ENCODE measurements at regions not wholly inside any gene's neighbourhood (a gene's known extent, or its start where the extent isn't known, plus 50 kb on each side); places are given as distances from the start of the nearest gene placed in this dataset.

- H3K9me3 ChIP-seq (ENCODE audit: control insufficient read depth, low read length): no peaks in the 10 kb centered on the region
- H3K4me1 ChIP-seq (ENCODE audit: control insufficient read depth, insufficient read depth, low read length): peaks cover 4% of the 10 kb centered on the region
- H3K9ac ChIP-seq (ENCODE audit: low read length): no peak overlapping the region
- no peaks in the 10 kb centered on the region for H3K36me3 ChIP-seq (ENCODE audit: control insufficient read depth, insufficient read depth, low read length, severe bottlenecking)
- H3K27me3 ChIP-seq (replicated peaks; ENCODE audit: control insufficient read depth, insufficient read depth, low read length): no peaks in the 10 kb centered on the region
- H3K4me3 ChIP-seq (ENCODE audit: low read length): no peak overlapping the region
- DNase-seq (ENCODE audit: low read depth): no peak
These were observed 185.3 kb downstream of the KCNRG start for GRCh38 chr13:50200569-50200968.

GRCh38 chr13:50200988-50201387, 185.7 kb downstream of the KCNRG start:
- no peak for DNase-seq (ENCODE audit: low read depth)
- no peak overlapping the region for H3K9ac ChIP-seq (ENCODE audit: low read length)
- H3K4me1 ChIP-seq (ENCODE audit: control insufficient read depth, insufficient read depth, low read length): peaks cover 4% of the 10 kb centered on the region
- no peaks in the 10 kb centered on the region for H3K27me3 ChIP-seq (replicated peaks; ENCODE audit: control insufficient read depth, insufficient read depth, low read length)
- H3K9me3 ChIP-seq (ENCODE audit: control insufficient read depth, low read length): no peaks in the 10 kb centered on the region
- no peaks in the 10 kb centered on the region for H3K36me3 ChIP-seq (ENCODE audit: control insufficient read depth, insufficient read depth, low read length, severe bottlenecking)
- H3K4me3 ChIP-seq (ENCODE audit: low read length): no peak overlapping the region

- peaks cover 4% of the 10 kb centered on the region for H3K4me1 ChIP-seq (ENCODE audit: control insufficient read depth, insufficient read depth, low read length)
- H3K9me3 ChIP-seq (ENCODE audit: control insufficient read depth, low read length): no peaks in the 10 kb centered on the region
- H3K4me3 ChIP-seq (ENCODE audit: low read length): no peak overlapping the region
- no peaks in the 10 kb centered on the region for H3K36me3 ChIP-seq (ENCODE audit: control insufficient read depth, insufficient read depth, low read length, severe bottlenecking)
- no peak for DNase-seq (ENCODE audit: low read depth)
- no peaks in the 10 kb centered on the region for H3K27me3 ChIP-seq (replicated peaks; ENCODE audit: control insufficient read depth, insufficient read depth, low read length)
- no peak overlapping the region for H3K9ac ChIP-seq (ENCODE audit: low read length)
These were observed 187.2 kb downstream of the KCNRG start for GRCh38 chr13:50202485-50202884.

GRCh38 chr13:50203256-50203941, 188.2 kb downstream of the KCNRG start:
- no peaks in the 10 kb centered on the region for H3K9me3 ChIP-seq (ENCODE audit: control insufficient read depth, low read length)
- H3K4me1 ChIP-seq (ENCODE audit: control insufficient read depth, insufficient read depth, low read length): peaks cover 8% of the 10 kb centered on the region
- no peak overlapping the region for H3K4me3 ChIP-seq (ENCODE audit: low read length)
- no peak overlapping the region for H3K9ac ChIP-seq (ENCODE audit: low read length)
- no peak for DNase-seq (ENCODE audit: low read depth)
- H3K27me3 ChIP-seq (replicated peaks; ENCODE audit: control insufficient read depth, insufficient read depth, low read length): no peaks in the 10 kb centered on the region
- H3K36me3 ChIP-seq (ENCODE audit: control insufficient read depth, insufficient read depth, low read length, severe bottlenecking): no peaks in the 10 kb centered on the region

- no peaks in the 10 kb centered on the region for H3K36me3 ChIP-seq (ENCODE audit: control insufficient read depth, insufficient read depth, low read length, severe bottlenecking)
- H3K4me3 ChIP-seq (ENCODE audit: low read length): no peak overlapping the region
- H3K9ac ChIP-seq (ENCODE audit: low read length): no peak overlapping the region
- DNase-seq (ENCODE audit: low read depth): no peak
- no peaks in the 10 kb centered on the region for H3K27me3 ChIP-seq (replicated peaks; ENCODE audit: control insufficient read depth, insufficient read depth, low read length)
- no peaks in the 10 kb centered on the region for H3K9me3 ChIP-seq (ENCODE audit: control insufficient read depth, low read length)
- H3K4me1 ChIP-seq (ENCODE audit: control insufficient read depth, insufficient read depth, low read length): peaks cover 22% of the 10 kb centered on the region
These were observed 190.3 kb downstream of the KCNRG start for GRCh38 chr13:50205581-50205980.

GRCh38 chr13:50208826-50209335, 193.6 kb downstream of the KCNRG start:
- H3K4me1 ChIP-seq (ENCODE audit: control insufficient read depth, insufficient read depth, low read length): peaks cover 22% of the 10 kb centered on the region
- H3K4me3 ChIP-seq (ENCODE audit: low read length): peak overlapping the region; percentile 79
- peak; percentile 76 for DNase-seq (ENCODE audit: low read depth)
- H3K9ac ChIP-seq (ENCODE audit: low read length): peak overlapping the region; percentile 84
- H3K9me3 ChIP-seq (ENCODE audit: control insufficient read depth, low read length): peaks cover 8% of the 10 kb centered on the region
- no peaks in the 10 kb centered on the region for H3K27me3 ChIP-seq (replicated peaks; ENCODE audit: control insufficient read depth, insufficient read depth, low read length)
- no peaks in the 10 kb centered on the region for H3K36me3 ChIP-seq (ENCODE audit: control insufficient read depth, insufficient read depth, low read length, severe bottlenecking)

GRCh38 chr13:50209631-50210030, 194.4 kb downstream of the KCNRG start:
- Histone ChIP-seq H3K4me3 (ENCODE audit: low read length) (peak overlapping the region; percentile 79), H3K36me3 (ENCODE audit: control insufficient read depth, insufficient read depth, low read length, severe bottlenecking) (no peaks in the 10 kb centered on the region), H3K4me1 (ENCODE audit: control insufficient read depth, insufficient read depth, low read length) (peaks cover 22% of the 10 kb centered on the region), H3K9me3 (ENCODE audit: control insufficient read depth, low read length) (peaks cover 8% of the 10 kb centered on the region), H3K9ac (ENCODE audit: low read length) (peak overlapping the region; percentile 84), H3K27me3 (replicated peaks; ENCODE audit: control insufficient read depth, insufficient read depth, low read length) (no peaks in the 10 kb centered on the region)
- no peak for DNase-seq (ENCODE audit: low read depth)

- Histone ChIP-seq H3K4me3 (ENCODE audit: low read length) (no peak overlapping the region), H3K9me3 (ENCODE audit: control insufficient read depth, low read length) (peaks cover 18% of the 10 kb centered on the region)
These were observed 198.3 kb downstream of the KCNRG start for GRCh38 chr13:50213526-50213925.

GRCh38 chr13:50214514-50214913, 199.3 kb downstream of the KCNRG start:
- no peaks in the 10 kb centered on the region for H3K27me3 ChIP-seq (replicated peaks; ENCODE audit: control insufficient read depth, insufficient read depth, low read length)
- H3K9ac ChIP-seq (ENCODE audit: low read length): no peak overlapping the region
- H3K36me3 ChIP-seq (ENCODE audit: control insufficient read depth, insufficient read depth, low read length, severe bottlenecking): no peaks in the 10 kb centered on the region
- no peak overlapping the region for H3K4me3 ChIP-seq (ENCODE audit: low read length)
- peaks cover 5% of the 10 kb centered on the region for H3K4me1 ChIP-seq (ENCODE audit: control insufficient read depth, insufficient read depth, low read length)
- peaks cover 18% of the 10 kb centered on the region for H3K9me3 ChIP-seq (ENCODE audit: control insufficient read depth, low read length)
- no peak for DNase-seq (ENCODE audit: low read depth)

More at GRCh38 chr13:50213526-50213925, 198.3 kb downstream of the KCNRG start:
- H3K27me3 ChIP-seq (replicated peaks; ENCODE audit: control insufficient read depth, insufficient read depth, low read length): no peaks in the 10 kb centered on the region
- H3K9ac ChIP-seq (ENCODE audit: low read length): no peak overlapping the region
- H3K36me3 ChIP-seq (ENCODE audit: control insufficient read depth, insufficient read depth, low read length, severe bottlenecking): no peaks in the 10 kb centered on the region
- DNase-seq (ENCODE audit: low read depth): no peak
- H3K4me1 ChIP-seq (ENCODE audit: control insufficient read depth, insufficient read depth, low read length): peaks cover 14% of the 10 kb centered on the region

- Histone ChIP-seq H3K4me1 (ENCODE audit: control insufficient read depth, insufficient read depth, low read length) (no peaks in the 10 kb centered on the region), H3K27me3 (replicated peaks; ENCODE audit: control insufficient read depth, insufficient read depth, low read length) (no peaks in the 10 kb centered on the region), H3K9ac (ENCODE audit: low read length) (no peak overlapping the region), H3K36me3 (ENCODE audit: control insufficient read depth, insufficient read depth, low read length, severe bottlenecking) (no peaks in the 10 kb centered on the region), H3K9me3 (ENCODE audit: control insufficient read depth, low read length) (peaks cover 18% of the 10 kb centered on the region), H3K4me3 (ENCODE audit: low read length) (no peak overlapping the region)
- DNase-seq (ENCODE audit: low read depth): no peak
These were observed 200.2 kb downstream of the KCNRG start for GRCh38 chr13:50215399-50215798.

- no peak for DNase-seq (ENCODE audit: low read depth)
- H3K4me3 ChIP-seq (ENCODE audit: low read length): no peak overlapping the region
- H3K27me3 ChIP-seq (replicated peaks; ENCODE audit: control insufficient read depth, insufficient read depth, low read length): no peaks in the 10 kb centered on the region
- H3K9ac ChIP-seq (ENCODE audit: low read length): no peak overlapping the region
- H3K9me3 ChIP-seq (ENCODE audit: control insufficient read depth, low read length): peaks cover 11% of the 10 kb centered on the region
- peaks cover 26% of the 10 kb centered on the region for H3K4me1 ChIP-seq (ENCODE audit: control insufficient read depth, insufficient read depth, low read length)
- H3K36me3 ChIP-seq (ENCODE audit: control insufficient read depth, insufficient read depth, low read length, severe bottlenecking): no peaks in the 10 kb centered on the region
These were observed 204.5 kb downstream of the KCNRG start for GRCh38 chr13:50219743-50220142.

GRCh38 chr13:50220938-50221337, 205.7 kb downstream of the KCNRG start:
- H3K4me1 ChIP-seq (ENCODE audit: control insufficient read depth, insufficient read depth, low read length): peaks cover 38% of the 10 kb centered on the region
- H3K27me3 ChIP-seq (replicated peaks; ENCODE audit: control insufficient read depth, insufficient read depth, low read length): no peaks in the 10 kb centered on the region
- no peak overlapping the region for H3K9ac ChIP-seq (ENCODE audit: low read length)
- DNase-seq (ENCODE audit: low read depth): no peak
- no peak overlapping the region for H3K4me3 ChIP-seq (ENCODE audit: low read length)
- H3K9me3 ChIP-seq (ENCODE audit: control insufficient read depth, low read length): peaks cover 11% of the 10 kb centered on the region
- no peaks in the 10 kb centered on the region for H3K36me3 ChIP-seq (ENCODE audit: control insufficient read depth, insufficient read depth, low read length, severe bottlenecking)
